ENCODE measurements at regions not wholly inside any gene's neighbourhood (a gene's known extent, or its start where the extent isn't known, plus 50 kb on each side); places are given as distances from the start of the nearest gene placed in this dataset.
A peak's percentile ranks its signal among the peaks of the same experiment; 100 is the strongest.

- no peak overlapping the region for H3K4me3 ChIP-seq (ENCODE audit: low read depth in 1 of 5, low read length in 5 of 5)
- H3K9me3 ChIP-seq (ENCODE audit: control insufficient read depth in 5 of 5, low read length in 5 of 5): no peaks in the 10 kb centered on the region
- no peak overlapping the region for H3K27ac ChIP-seq (ENCODE audit: low read depth, low read length)
- no peaks in the 10 kb centered on the region for H3K27me3 ChIP-seq (ENCODE audit: control insufficient read depth in 5 of 5, insufficient read depth in 4 of 5, low read length in 5 of 5)
- no peaks in the 10 kb centered on the region for H3K36me3 ChIP-seq (ENCODE audit: control insufficient read depth in 5 of 5, insufficient read depth in 5 of 5, low read length in 5 of 5)
- no peak overlapping the region for H3K9ac ChIP-seq (ENCODE audit: low read length in 5 of 5)
- H3K4me1 ChIP-seq (ENCODE audit: control insufficient read depth in 5 of 5, insufficient read depth in 5 of 5, low read length in 5 of 5): peaks cover 0 to 3% (median 0%) of the 10 kb centered on the region in 5 donors
These were observed 107.2 kb upstream of the SASH1 start for GRCh38 chr6:148235446-148235845.

- Histone ChIP-seq H3K27me3 (ENCODE audit: control insufficient read depth in 5 of 5, insufficient read depth in 4 of 5, low read length in 5 of 5) (no peaks in the 10 kb centered on the region), H3K27ac (ENCODE audit: low read depth, low read length) (no peak overlapping the region), H3K4me1 (ENCODE audit: control insufficient read depth in 5 of 5, insufficient read depth in 5 of 5, low read length in 5 of 5) (peaks cover 3 to 13% (median 10%) of the 10 kb centered on the region in 5 donors), H3K4me3 (ENCODE audit: low read depth in 1 of 5, low read length in 5 of 5) (no peak overlapping the region), H3K9ac (ENCODE audit: low read length in 5 of 5) (no peak overlapping the region), H3K36me3 (ENCODE audit: control insufficient read depth in 5 of 5, insufficient read depth in 5 of 5, low read length in 5 of 5) (no peaks in the 10 kb centered on the region), H3K9me3 (ENCODE audit: control insufficient read depth in 5 of 5, low read length in 5 of 5) (no peaks in the 10 kb centered on the region)
These were observed 103.9 kb upstream of the SASH1 start for GRCh38 chr6:148238713-148239112.

GRCh38 chr6:148239215-148239614 lies 103.4 kb upstream of the SASH1 start:
- no peak overlapping the region for H3K27ac ChIP-seq (ENCODE audit: low read depth, low read length)
- no peaks in the 10 kb centered on the region for H3K9me3 ChIP-seq (ENCODE audit: control insufficient read depth in 5 of 5, low read length in 5 of 5)
- H3K27me3 ChIP-seq (ENCODE audit: control insufficient read depth in 5 of 5, insufficient read depth in 4 of 5, low read length in 5 of 5): no peaks in the 10 kb centered on the region
- H3K9ac ChIP-seq (ENCODE audit: low read length in 5 of 5): no peak overlapping the region
- H3K4me3 ChIP-seq (ENCODE audit: low read depth in 1 of 5, low read length in 5 of 5): no peak overlapping the region
- H3K36me3 ChIP-seq (ENCODE audit: control insufficient read depth in 5 of 5, insufficient read depth in 5 of 5, low read length in 5 of 5): no peaks in the 10 kb centered on the region
- H3K4me1 ChIP-seq (ENCODE audit: control insufficient read depth in 5 of 5, insufficient read depth in 5 of 5, low read length in 5 of 5): peaks cover 3 to 18% (median 10%) of the 10 kb centered on the region in 5 donors

GRCh38 chr6:148239801-148240460 lies 102.7 kb upstream of the SASH1 start:
- Histone ChIP-seq H3K4me3 (ENCODE audit: low read depth in 1 of 5, low read length in 5 of 5) (no peak overlapping the region), H3K36me3 (ENCODE audit: control insufficient read depth in 5 of 5, insufficient read depth in 5 of 5, low read length in 5 of 5) (no peaks in the 10 kb centered on the region), H3K9ac (ENCODE audit: low read length in 5 of 5) (no peak overlapping the region), H3K4me1 (ENCODE audit: control insufficient read depth in 5 of 5, insufficient read depth in 5 of 5, low read length in 5 of 5) (peaks cover 6 to 25% (median 17%) of the 10 kb centered on the region in 5 donors), H3K27ac (ENCODE audit: low read depth, low read length) (peak overlapping the region; percentile 10), H3K9me3 (ENCODE audit: control insufficient read depth in 5 of 5, low read length in 5 of 5) (no peaks in the 10 kb centered on the region), H3K27me3 (ENCODE audit: control insufficient read depth in 5 of 5, insufficient read depth in 4 of 5, low read length in 5 of 5) (no peaks in the 10 kb centered on the region)

GRCh38 chr6:148240461-148240840 lies 102.2 kb upstream of the SASH1 start:
- Histone ChIP-seq H3K9ac (ENCODE audit: low read length in 5 of 5) (no peak overlapping the region), H3K27ac (ENCODE audit: low read depth, low read length) (no peak overlapping the region), H3K9me3 (ENCODE audit: control insufficient read depth in 5 of 5, low read length in 5 of 5) (no peaks in the 10 kb centered on the region), H3K4me1 (ENCODE audit: control insufficient read depth in 5 of 5, insufficient read depth in 5 of 5, low read length in 5 of 5) (peaks cover 6 to 29% (median 19%) of the 10 kb centered on the region in 5 donors), H3K27me3 (ENCODE audit: control insufficient read depth in 5 of 5, insufficient read depth in 4 of 5, low read length in 5 of 5) (no peaks in the 10 kb centered on the region), H3K36me3 (ENCODE audit: control insufficient read depth in 5 of 5, insufficient read depth in 5 of 5, low read length in 5 of 5) (no peaks in the 10 kb centered on the region), H3K4me3 (ENCODE audit: low read depth in 1 of 5, low read length in 5 of 5) (no peak overlapping the region)

- no peak overlapping the region for H3K27ac ChIP-seq (ENCODE audit: low read depth, low read length)
- H3K4me3 ChIP-seq (ENCODE audit: low read depth in 1 of 5, low read length in 5 of 5): no peak overlapping the region
- H3K9me3 ChIP-seq (ENCODE audit: control insufficient read depth in 5 of 5, low read length in 5 of 5): no peaks in the 10 kb centered on the region
- no peaks in the 10 kb centered on the region for H3K36me3 ChIP-seq (ENCODE audit: control insufficient read depth in 5 of 5, insufficient read depth in 5 of 5, low read length in 5 of 5)
- no peaks in the 10 kb centered on the region for H3K27me3 ChIP-seq (ENCODE audit: control insufficient read depth in 5 of 5, insufficient read depth in 4 of 5, low read length in 5 of 5)
- H3K4me1 ChIP-seq (ENCODE audit: control insufficient read depth in 5 of 5, insufficient read depth in 5 of 5, low read length in 5 of 5): peaks cover 6 to 26% (median 19%) of the 10 kb centered on the region in 5 donors
- H3K9ac ChIP-seq (ENCODE audit: low read length in 5 of 5): no peak overlapping the region
These were observed 101.7 kb upstream of the SASH1 start for GRCh38 chr6:148240861-148241477.

GRCh38 chr6:148242180-148242579 lies 100.5 kb upstream of the SASH1 start:
- Histone ChIP-seq H3K9me3 (ENCODE audit: control insufficient read depth in 5 of 5, low read length in 5 of 5) (no peaks in the 10 kb centered on the region), H3K27me3 (ENCODE audit: control insufficient read depth in 5 of 5, insufficient read depth in 4 of 5, low read length in 5 of 5) (no peaks in the 10 kb centered on the region), H3K4me3 (ENCODE audit: low read depth in 1 of 5, low read length in 5 of 5) (no peak overlapping the region), H3K9ac (ENCODE audit: low read length in 5 of 5) (no peak overlapping the region), H3K36me3 (ENCODE audit: control insufficient read depth in 5 of 5, insufficient read depth in 5 of 5, low read length in 5 of 5) (no peaks in the 10 kb centered on the region), H3K27ac (ENCODE audit: low read depth, low read length) (no peak overlapping the region), H3K4me1 (ENCODE audit: control insufficient read depth in 5 of 5, insufficient read depth in 5 of 5, low read length in 5 of 5) (peaks cover 6 to 26% (median 19%) of the 10 kb centered on the region in 5 donors)

GRCh38 chr6:148244217-148244935 lies 98.3 kb upstream of the SASH1 start:
- peaks cover 0 to 4% (median 0%) of the 10 kb centered on the region in 5 donors for H3K27me3 ChIP-seq (ENCODE audit: control insufficient read depth in 5 of 5, insufficient read depth in 4 of 5, low read length in 5 of 5)
- H3K9ac ChIP-seq (ENCODE audit: low read length in 5 of 5): no peak overlapping the region
- H3K36me3 ChIP-seq (ENCODE audit: control insufficient read depth in 5 of 5, insufficient read depth in 5 of 5, low read length in 5 of 5): no peaks in the 10 kb centered on the region
- H3K4me1 ChIP-seq (ENCODE audit: control insufficient read depth in 5 of 5, insufficient read depth in 5 of 5, low read length in 5 of 5): peaks cover 6 to 26% (median 19%) of the 10 kb centered on the region in 5 donors
- no peak overlapping the region for H3K4me3 ChIP-seq (ENCODE audit: low read depth in 1 of 5, low read length in 5 of 5)
- H3K9me3 ChIP-seq (ENCODE audit: control insufficient read depth in 5 of 5, low read length in 5 of 5): no peaks in the 10 kb centered on the region
- H3K27ac ChIP-seq (ENCODE audit: low read depth, low read length): no peak overlapping the region

GRCh38 chr6:148247386-148248063 lies 95.1 kb upstream of the SASH1 start:
- Histone ChIP-seq H3K4me1 (ENCODE audit: control insufficient read depth in 5 of 5, insufficient read depth in 5 of 5, low read length in 5 of 5) (peaks cover 3 to 22% (median 10%) of the 10 kb centered on the region in 5 donors), H3K36me3 (ENCODE audit: control insufficient read depth in 5 of 5, insufficient read depth in 5 of 5, low read length in 5 of 5) (no peaks in the 10 kb centered on the region), H3K4me3 (ENCODE audit: low read depth in 1 of 5, low read length in 5 of 5) (no peak overlapping the region), H3K27ac (ENCODE audit: low read depth, low read length) (no peak overlapping the region), H3K9ac (ENCODE audit: low read length in 5 of 5) (no peak overlapping the region), H3K27me3 (ENCODE audit: control insufficient read depth in 5 of 5, insufficient read depth in 4 of 5, low read length in 5 of 5) (peaks cover 0 to 4% (median 0%) of the 10 kb centered on the region in 5 donors), H3K9me3 (ENCODE audit: control insufficient read depth in 5 of 5, low read length in 5 of 5) (no peaks in the 10 kb centered on the region)
